ENCODE measurements at regions not wholly inside any gene's neighbourhood (a gene's known extent, or its start where the extent isn't known, plus 50 kb on each side); places are given as distances from the start of the nearest gene placed in this dataset.

- no peak for TF ChIP-seq EZH2 (IDR thresholded peaks at IDR 0.05; ENCODE audit: borderline replicate concordance, insufficient read depth, low read depth, low read length, poor library complexity, severe bottlenecking)
- TF ChIP-seq CTCF (IDR thresholded peaks at IDR 0.05), result no peak
Observed at GRCh38 chr7:22586101-22586785, 86.3 kb upstream of the STEAP1B start.

Measured in B cell (primary cell).